HUES48 (cell line): ENCODE measurements at regions not wholly inside any gene's neighbourhood (a gene's known extent, or its start where the extent isn't known, plus 50 kb on each side); places are given as distances from the start of the nearest gene placed in this dataset.

Experiments
- H3K27ac ChIP-seq: one replicate; pipeline ENCODE4 v1.7.0; 2013; ENCODE audit warnings: low read depth, low read length, inconsistent platforms
- H3K27me3 ChIP-seq: 2 replicates; pipeline ENCODE4 v1.6.1; 2013; ENCODE audit warnings: mild to moderate bottlenecking, low read length; ENCODE audit not compliant: control insufficient read depth, insufficient read depth
- H3K36me3 ChIP-seq: 2 replicates; pipeline ENCODE4 v1.6.1; 2013; ENCODE audit warnings: low read length; ENCODE audit not compliant: control insufficient read depth, insufficient read depth
- H3K4me1 ChIP-seq: 2 replicates; pipeline ENCODE4 v1.6.1; 2013; ENCODE audit warnings: mild to moderate bottlenecking, low read length; ENCODE audit not compliant: control insufficient read depth, insufficient read depth
- H3K4me3 ChIP-seq: 2 replicates; pipeline ENCODE4 v1.5.1; 2013; ENCODE audit warnings: mild to moderate bottlenecking, low read depth, low read length
- H3K9ac ChIP-seq: 2 replicates; pipeline ENCODE4 v1.6.1; 2013; ENCODE audit warnings: mild to moderate bottlenecking, low read depth, low read length, moderate library complexity
- H3K9me3 ChIP-seq: 2 replicates; pipeline ENCODE4 v1.6.1; 2013; ENCODE audit warnings: low read length; ENCODE audit not compliant: control insufficient read depth, insufficient read depth

DNA sequence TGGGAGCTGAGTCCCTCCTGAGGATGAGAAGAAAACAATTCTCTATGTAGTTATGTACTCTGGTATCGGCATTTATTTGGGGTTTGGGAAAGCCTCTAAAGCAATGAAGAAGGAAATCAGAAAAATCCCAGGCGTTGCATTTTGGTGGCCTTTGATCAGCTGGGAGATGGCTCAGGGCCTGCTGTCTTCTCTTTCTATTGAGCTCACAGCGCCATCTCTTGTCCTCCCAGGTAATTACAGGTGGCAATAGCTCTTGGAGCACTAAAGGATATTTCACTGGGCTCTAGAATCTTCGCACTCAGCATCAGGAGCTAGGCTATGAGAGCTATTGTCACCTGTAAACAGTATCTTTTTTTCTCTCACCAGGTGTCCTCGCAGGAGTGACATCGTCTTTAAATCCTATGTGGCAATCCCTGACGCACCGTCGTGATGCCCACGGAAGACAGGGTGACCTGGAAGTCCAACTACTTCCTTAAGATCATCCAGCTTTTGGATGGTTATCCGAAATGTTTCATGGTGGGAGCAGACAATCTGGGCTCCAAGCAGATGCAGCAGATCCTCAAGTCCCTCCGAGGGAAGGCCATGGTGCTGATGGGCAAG lies 76.1 kb upstream of the PMAIP1 start:
- no peaks in the 10 kb centered on the region for H3K27me3 ChIP-seq
- no peaks in the 10 kb centered on the region for H3K9me3 ChIP-seq
- no peak overlapping the region for H3K4me3 ChIP-seq
- no peak overlapping the region for H3K27ac ChIP-seq
- H3K36me3 ChIP-seq, result no peaks in the 10 kb centered on the region
- H3K9ac ChIP-seq, result no peak overlapping the region
- peaks cover 3% of the 10 kb centered on the region; the same call in 1 of the 2 replicates for H3K4me1 ChIP-seq

DNA sequence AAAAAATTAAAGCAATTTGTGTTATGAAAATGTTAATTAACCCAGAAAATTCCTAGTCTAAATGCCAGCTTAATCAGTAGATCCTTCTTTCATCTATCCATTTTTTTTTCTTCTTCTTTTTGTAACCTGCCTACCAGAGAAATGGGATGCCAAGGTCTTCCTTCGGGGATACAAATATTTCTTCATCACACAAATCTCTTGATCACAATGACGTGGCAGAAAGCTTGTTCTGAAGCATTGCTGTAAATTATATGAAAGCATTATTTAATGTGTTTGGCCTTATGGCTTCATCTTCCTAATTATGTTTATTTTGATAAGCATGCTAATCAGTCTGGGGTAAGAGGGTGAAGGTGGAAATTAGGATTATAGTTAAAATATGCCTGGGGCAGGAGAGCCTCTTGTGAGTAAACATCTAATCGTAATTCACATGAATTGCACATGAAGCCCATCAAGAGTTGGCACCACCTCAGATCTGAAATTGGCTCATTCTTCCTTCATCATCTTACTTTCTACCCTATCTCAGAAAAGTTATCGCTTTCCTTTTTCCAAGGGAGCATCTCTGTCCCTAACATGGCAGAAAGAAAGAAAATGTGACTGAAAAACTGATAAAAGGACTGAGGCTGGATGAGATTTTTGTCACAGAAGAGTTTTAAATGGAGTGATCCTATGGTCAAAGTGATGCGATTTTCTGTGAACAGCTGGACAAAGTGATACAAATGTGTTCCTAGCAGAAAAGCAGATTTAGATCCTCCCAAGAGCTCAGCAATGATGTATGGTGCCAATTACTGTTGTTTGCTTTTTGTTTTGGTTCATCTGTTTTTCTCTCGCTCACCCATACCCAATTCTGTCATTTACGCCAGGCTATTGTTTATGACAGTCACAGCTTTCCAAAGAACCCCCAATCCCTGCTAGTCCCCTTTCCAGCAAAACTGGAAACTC lies 76.9 kb upstream of the PMAIP1 start:
- Histone ChIP-seq H3K27ac (no peak overlapping the region), H3K36me3 (no peaks in the 10 kb centered on the region), H3K9ac (no peak overlapping the region)

DNA sequence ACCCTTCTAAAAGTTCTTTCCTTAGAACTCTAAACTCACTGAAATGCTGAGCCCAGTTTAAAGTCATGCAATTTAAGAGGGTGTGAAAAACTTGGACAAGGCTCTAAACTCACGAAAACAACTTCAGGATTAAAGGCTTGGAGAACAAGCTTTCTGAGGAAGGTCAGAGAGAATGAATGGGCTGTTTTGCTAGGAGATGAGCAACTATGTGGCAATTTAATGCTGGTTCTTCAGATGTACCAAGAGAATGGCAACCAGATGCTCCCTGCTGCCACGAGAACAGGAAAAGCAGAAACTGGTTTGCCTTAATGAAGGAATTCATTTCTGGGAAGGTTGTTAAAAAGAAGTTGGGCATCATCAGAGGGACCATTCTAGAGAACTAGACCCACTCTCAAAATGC lies 77.8 kb upstream of the PMAIP1 start:
- Histone ChIP-seq H3K27me3 (no peaks in the 10 kb centered on the region), H3K36me3 (no peaks in the 10 kb centered on the region)

More for the DNA sequence above, 76.9 kb upstream of the PMAIP1 start:
- Histone ChIP-seq H3K9me3 (no peaks in the 10 kb centered on the region), H3K4me3 (no peak overlapping the region), H3K4me1 (peaks cover 3% of the 10 kb centered on the region; the same call in 1 of the 2 replicates), H3K27me3 (no peaks in the 10 kb centered on the region)

DNA sequence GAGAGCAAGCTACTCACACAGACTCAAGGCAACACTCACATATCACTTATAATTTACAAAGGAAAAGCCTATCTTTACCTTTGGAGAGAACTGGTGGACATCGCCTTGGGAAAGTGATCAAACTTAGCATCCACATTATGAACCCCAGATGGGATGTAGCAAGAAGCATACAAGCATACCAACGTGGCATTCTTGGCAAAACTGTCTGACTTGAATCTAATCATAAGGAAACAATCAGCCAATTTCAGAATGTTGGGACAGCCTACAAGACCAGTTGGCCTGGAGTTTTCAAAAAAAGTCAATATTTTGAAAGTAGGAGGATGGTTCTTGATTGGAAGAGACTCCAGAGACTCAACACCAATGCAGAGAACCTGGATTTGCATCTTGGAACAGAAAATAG lies 79.1 kb upstream of the PMAIP1 start:
- no peak overlapping the region for H3K9ac ChIP-seq
- H3K27ac ChIP-seq, result no peak overlapping the region
- H3K4me3 ChIP-seq, result no peak overlapping the region
- H3K27me3 ChIP-seq, result no peaks in the 10 kb centered on the region
- no peaks in the 10 kb centered on the region for H3K9me3 ChIP-seq
- peaks cover 3% of the 10 kb centered on the region; the same call in 1 of the 2 replicates for H3K4me1 ChIP-seq
- H3K36me3 ChIP-seq, result no peaks in the 10 kb centered on the region

More for the DNA sequence above, 77.8 kb upstream of the PMAIP1 start:
- H3K4me1 ChIP-seq, result peaks cover 3% of the 10 kb centered on the region; the same call in 1 of the 2 replicates
- no peak overlapping the region for H3K4me3 ChIP-seq
- no peak overlapping the region for H3K9ac ChIP-seq
- H3K9me3 ChIP-seq, result no peaks in the 10 kb centered on the region
- no peak overlapping the region for H3K27ac ChIP-seq

DNA sequence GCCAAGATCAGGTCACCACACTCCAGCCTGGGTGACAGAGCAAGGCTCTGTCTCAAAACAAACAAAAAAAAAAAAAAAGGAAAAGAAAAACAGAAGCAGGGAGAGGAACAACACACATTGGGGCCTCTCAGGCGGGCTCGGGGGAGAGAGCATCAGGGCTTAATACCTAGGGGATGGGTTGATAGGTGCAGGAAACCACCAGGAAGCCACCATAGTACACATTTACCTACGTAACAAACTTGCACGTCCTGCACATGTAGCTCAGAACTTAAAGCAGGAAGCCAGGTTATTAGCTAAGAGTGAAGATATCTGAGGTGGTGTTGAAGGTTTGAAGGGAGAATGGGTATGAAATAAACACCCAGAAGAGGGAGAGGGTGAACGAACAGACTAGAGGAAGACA lies 81.0 kb upstream of the PMAIP1 start:
- H3K9me3 ChIP-seq, result no peaks in the 10 kb centered on the region
- no peaks in the 10 kb centered on the region for H3K27me3 ChIP-seq
- no peak overlapping the region for H3K27ac ChIP-seq
- H3K4me3 ChIP-seq, result no peak overlapping the region
- no peak overlapping the region for H3K9ac ChIP-seq
- no peaks in the 10 kb centered on the region for H3K36me3 ChIP-seq
- H3K4me1 ChIP-seq, result peaks cover 3% of the 10 kb centered on the region; the same call in 1 of the 2 replicates

DNA sequence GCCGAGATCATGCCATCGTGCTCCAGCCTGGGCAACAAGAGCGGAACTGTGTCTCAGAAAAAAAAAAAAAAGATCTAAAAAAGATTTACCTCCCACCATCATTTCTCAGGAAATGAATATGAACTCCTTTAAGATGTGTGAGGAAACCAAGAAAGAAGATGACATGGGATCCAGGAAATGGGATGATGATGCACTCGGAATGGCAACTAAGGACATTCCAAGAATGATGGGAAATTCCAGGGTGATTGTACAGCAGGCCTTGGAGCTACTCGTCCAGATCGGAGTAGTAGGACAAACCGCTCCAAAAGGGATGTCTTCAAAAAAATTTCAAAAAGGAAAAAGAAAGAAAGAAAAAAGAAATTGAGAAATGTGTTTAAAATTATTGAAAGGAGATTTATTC lies 84.9 kb upstream of the PMAIP1 start:
- H3K27ac ChIP-seq, result no peak overlapping the region
- H3K9ac ChIP-seq, result no peak overlapping the region
- no peaks in the 10 kb centered on the region for H3K36me3 ChIP-seq
- no peak overlapping the region for H3K4me3 ChIP-seq
- H3K4me1 ChIP-seq, result no peaks in the 10 kb centered on the region
- H3K9me3 ChIP-seq, result no peaks in the 10 kb centered on the region
- H3K27me3 ChIP-seq, result no peaks in the 10 kb centered on the region

DNA sequence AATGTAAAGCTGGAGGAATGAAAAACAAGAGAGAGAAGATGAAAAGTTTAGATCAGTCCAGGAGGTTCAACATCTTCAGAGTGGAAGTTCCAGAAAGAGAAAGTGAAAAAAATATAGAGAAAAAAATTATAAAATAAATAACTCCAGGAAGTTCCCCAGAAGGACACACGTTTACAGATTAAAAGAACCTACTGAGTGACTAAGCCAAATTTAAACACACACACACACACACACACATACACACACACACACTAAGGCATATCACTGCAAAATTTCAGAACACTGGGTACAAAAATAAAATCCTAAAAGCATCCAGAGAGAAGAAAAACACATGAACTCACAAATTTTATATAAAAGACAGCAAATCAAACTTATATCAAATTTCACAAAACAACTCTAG lies 85.9 kb upstream of the PMAIP1 start:
- Histone ChIP-seq H3K27me3 (no peaks in the 10 kb centered on the region), H3K9ac (no peak overlapping the region), H3K9me3 (no peaks in the 10 kb centered on the region), H3K4me1 (no peaks in the 10 kb centered on the region), H3K27ac (no peak overlapping the region), H3K36me3 (no peaks in the 10 kb centered on the region), H3K4me3 (no peak overlapping the region)

DNA sequence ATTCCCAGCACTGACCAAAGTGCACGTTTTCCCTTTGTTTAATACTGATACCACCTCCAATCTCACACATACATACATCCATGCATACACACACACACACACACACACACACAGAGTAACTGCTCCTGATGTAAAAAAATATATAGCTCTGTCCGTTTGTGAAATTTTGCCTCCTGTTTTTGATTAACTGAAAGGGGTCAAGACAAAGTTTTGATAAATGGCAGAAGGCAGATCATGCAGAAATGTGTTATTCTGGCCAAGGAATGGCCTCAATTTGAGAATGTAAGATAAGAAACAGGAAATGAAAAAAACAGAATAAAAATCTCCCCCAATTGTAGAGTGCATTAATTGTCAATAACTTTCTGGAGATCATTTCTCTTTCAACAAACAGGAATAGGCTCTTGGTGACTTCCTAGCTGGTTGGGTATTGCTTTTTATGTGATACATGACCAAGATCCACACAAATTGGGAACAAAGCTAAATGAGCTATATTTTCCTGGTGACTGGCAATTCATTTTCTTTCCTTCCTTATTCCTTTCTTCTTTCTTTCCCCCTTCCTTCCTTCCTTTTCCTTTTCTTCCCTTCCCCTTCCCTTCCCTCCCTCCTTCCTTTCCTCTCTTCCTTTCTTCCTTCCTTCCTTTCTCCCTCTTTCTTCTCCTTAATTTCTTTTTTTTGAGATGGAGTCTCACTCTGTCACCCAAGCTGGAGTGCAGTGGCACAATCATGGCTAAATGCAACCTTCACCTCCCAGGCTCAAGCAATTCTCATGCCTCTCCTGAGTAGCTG lies 88.9 kb upstream of the PMAIP1 start:
- Histone ChIP-seq H3K4me3 (no peak overlapping the region), H3K27me3 (no peaks in the 10 kb centered on the region), H3K9ac (no peak overlapping the region), H3K4me1 (no peaks in the 10 kb centered on the region), H3K36me3 (no peaks in the 10 kb centered on the region), H3K9me3 (no peaks in the 10 kb centered on the region), H3K27ac (no peak overlapping the region)

DNA sequence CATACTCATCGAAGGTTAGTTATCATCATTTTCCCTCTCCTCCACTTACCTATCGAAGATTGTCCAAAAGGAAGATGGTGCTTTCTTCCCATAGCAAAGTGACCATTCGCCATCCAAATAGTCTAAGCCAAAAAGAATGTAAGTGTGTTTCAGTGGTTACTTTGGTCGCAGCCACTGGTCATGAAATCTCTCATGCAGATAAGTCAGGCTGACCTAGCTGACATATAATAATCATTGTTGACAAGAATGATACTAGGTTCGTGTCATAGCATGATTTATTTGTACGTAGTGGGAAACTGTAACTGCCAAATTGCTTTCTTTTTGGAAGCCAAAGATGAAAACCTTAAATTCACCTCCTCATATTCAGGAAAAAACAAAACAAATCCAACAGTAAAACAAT lies 89.6 kb upstream of the PMAIP1 start:
- Histone ChIP-seq H3K27ac (no peak overlapping the region), H3K4me1 (no peaks in the 10 kb centered on the region), H3K27me3 (no peaks in the 10 kb centered on the region), H3K4me3 (no peak overlapping the region), H3K9me3 (no peaks in the 10 kb centered on the region), H3K36me3 (no peaks in the 10 kb centered on the region), H3K9ac (no peak overlapping the region)

DNA sequence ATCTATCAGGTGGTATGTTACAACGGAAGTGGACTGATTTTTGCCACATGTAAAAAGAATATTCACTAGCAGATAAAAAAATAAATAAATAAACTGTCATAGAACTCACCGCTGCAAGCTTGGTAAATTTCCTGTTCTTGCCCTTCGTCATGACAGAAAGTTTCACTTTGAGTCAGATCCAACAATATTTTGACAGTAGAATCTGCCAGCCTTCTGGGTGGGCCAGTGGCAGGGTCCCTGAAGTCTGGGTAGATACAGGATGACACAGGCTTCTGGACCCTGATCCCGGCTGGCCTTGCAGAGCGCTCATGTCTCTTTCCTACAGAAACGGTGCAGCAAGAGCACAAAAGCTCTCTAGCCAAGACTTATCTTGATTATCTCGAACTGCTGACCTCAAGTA lies 97.8 kb upstream of the PMAIP1 start:
- H3K9ac ChIP-seq, result no peak overlapping the region
- no peaks in the 10 kb centered on the region for H3K9me3 ChIP-seq
- no peaks in the 10 kb centered on the region for H3K27me3 ChIP-seq
- no peak overlapping the region for H3K27ac ChIP-seq
- H3K4me3 ChIP-seq, result no peak overlapping the region
- H3K36me3 ChIP-seq, result no peaks in the 10 kb centered on the region
- no peaks in the 10 kb centered on the region for H3K4me1 ChIP-seq
